SJSA1 (cell line): ENCODE measurements at regions not wholly inside any gene's neighbourhood (a gene's known extent, or its start where the extent isn't known, plus 50 kb on each side); places are given as distances from the start of the nearest gene placed in this dataset.
"Not testable (repeated sequence)": the region's sequence is repeated elsewhere in the genome, so short reads cannot be mapped to it uniquely, and the experiment has no call there.

ENCODE experiments used
- DNase-seq, 2 experiments: peaks; one replicate each; pipeline ENCODE4 v3.0.0-alpha.2; 2015 to 2020; ENCODE audit warnings: low spot score in 2 of 2, low read depth in 1 of 2
- H3K27ac ChIP-seq: fragments of 250-450 bp; sonication (Bioruptor Pico); 2 replicates; pipeline ENCODE4 v1.5.1; 2020; ENCODE audit warnings: mild to moderate bottlenecking, moderate library complexity
- H3K27me3 ChIP-seq: fragments of 250-450 bp; sonication (Bioruptor Pico); replicated peaks from 2 replicates; pipeline ENCODE4 v1.5.1; 2020; ENCODE audit warnings: mild to moderate bottlenecking, moderate library complexity
- H3K36me3 ChIP-seq: fragments of 250-450 bp; sonication (Bioruptor Pico); 2 replicates; pipeline ENCODE4 v1.5.1; 2020; ENCODE audit warnings: mild to moderate bottlenecking
- H3K4me1 ChIP-seq: fragments of 250-450 bp; sonication (Bioruptor Pico); replicated peaks from 2 replicates; pipeline ENCODE4 v1.6.1; 2021; ENCODE audit warnings: mild to moderate bottlenecking
- H3K4me3 ChIP-seq: fragments of 250-450 bp; sonication (Bioruptor Pico); 2 replicates; pipeline ENCODE4 v1.5.1; 2020; ENCODE audit warnings: mild to moderate bottlenecking
- H3K9me3 ChIP-seq: fragments of 250-450 bp; sonication (Bioruptor Pico); replicated peaks from 2 replicates; pipeline ENCODE4 v1.5.1; 2020; ENCODE audit warnings: mild to moderate bottlenecking

DNA sequence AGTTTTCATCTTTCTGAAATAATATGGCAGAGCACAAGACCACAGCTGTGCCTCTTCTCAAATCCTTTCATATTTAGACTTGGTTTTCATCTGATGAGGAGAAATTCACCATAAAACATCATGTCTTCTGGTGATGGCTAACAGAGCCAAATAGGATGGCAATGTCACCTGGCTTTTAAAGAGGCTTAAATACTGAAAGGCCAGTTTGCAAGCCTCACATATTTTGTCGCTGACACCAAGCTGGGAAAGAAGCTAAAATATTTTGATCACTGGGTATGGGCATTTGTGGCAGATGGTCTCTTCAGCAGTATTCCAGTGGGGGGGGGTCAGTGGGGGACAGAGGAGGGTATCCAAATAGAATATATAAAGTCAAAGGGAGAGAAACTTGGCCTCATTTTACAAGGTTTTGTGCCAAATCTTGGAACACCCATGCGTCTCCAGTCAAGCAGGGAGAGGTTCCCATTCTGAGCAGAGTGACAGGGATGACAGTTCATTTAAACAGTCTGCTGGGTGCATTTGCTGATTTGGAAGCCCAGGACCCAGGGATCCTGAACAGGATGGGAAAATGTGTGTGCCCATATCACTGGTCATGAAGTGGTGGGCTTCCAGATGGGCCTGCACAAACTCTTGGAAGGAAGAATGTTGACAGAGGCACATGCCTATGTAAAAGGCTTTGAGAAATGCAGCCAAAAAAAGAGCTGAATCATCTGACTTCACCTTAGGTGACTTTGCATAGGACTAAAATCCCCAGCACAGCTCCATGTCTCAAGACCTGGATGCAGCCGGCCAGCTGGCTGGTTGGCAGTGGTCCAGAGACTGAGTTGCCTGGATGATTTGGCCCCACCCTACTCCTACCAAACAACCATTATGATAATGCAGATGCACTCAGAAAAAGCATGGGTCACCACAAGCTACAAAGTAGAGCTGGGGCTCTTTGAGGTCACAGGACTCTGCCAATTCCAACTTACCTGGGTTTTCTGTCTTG is 484.4 kb upstream of the NR3C2 start:
- H3K9me3 ChIP-seq = no peaks in the 10 kb centered on the region
- no peaks in the 10 kb centered on the region for H3K4me1 ChIP-seq
- no peaks in the 10 kb centered on the region for H3K27me3 ChIP-seq
- no peaks in the 10 kb centered on the region for H3K36me3 ChIP-seq
- no peak for DNase-seq
- no peak overlapping the region for H3K27ac ChIP-seq
- no peak overlapping the region for H3K4me3 ChIP-seq

DNA sequence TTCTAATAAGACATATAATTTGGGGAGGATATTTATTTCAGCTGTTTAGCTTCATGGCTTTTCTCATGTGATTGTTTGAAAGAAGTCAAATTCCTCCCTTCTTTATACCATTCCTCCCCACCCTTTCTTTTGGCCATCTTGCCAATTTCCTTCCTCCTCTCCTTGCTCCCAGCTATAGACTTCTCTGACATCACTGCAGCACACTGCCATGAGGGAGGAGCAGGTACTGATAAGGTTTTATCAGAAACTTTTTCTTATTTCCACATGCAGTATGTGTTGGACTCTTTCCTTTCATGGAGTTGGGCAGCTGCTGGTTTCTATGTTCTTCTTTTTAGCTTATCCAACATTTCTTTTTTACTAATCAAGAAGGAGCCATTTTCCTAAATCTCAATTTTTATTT is 481.7 kb upstream of the NR3C2 start:
- no peaks in the 10 kb centered on the region for H3K27me3 ChIP-seq
- no peak overlapping the region for H3K27ac ChIP-seq
- no peak for DNase-seq

DNA sequence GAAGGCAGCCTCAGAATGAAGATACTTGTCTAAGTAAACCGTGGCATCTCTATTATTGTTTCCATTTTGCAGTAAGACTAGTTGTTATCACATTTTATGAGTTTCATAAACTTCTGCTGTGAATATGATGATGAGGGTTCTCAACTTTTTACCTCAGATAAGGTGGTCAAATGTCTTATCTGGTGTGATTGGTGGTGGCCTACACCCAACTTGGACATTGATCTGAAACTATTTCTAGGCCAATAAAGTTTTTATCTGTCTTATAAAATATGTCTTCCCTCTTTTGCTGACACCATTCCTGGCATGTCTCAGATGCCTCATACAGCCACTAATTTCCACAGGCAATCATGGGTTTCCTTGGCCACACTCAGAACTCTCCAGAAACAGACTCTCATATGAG is 480.3 kb upstream of the NR3C2 start:
- Histone ChIP-seq H3K9me3 (no peaks in the 10 kb centered on the region), H3K4me3 (no peak overlapping the region), H3K27me3 (no peaks in the 10 kb centered on the region), H3K4me1 (no peaks in the 10 kb centered on the region), H3K27ac (no peak overlapping the region), H3K36me3 (no peaks in the 10 kb centered on the region)
- DNase-seq = no peak

More for the DNA sequence above, 481.7 kb upstream of the NR3C2 start:
- H3K4me1 ChIP-seq = no peaks in the 10 kb centered on the region
- H3K4me3 ChIP-seq = no peak overlapping the region
- H3K9me3 ChIP-seq = no peaks in the 10 kb centered on the region
- no peaks in the 10 kb centered on the region for H3K36me3 ChIP-seq

DNA sequence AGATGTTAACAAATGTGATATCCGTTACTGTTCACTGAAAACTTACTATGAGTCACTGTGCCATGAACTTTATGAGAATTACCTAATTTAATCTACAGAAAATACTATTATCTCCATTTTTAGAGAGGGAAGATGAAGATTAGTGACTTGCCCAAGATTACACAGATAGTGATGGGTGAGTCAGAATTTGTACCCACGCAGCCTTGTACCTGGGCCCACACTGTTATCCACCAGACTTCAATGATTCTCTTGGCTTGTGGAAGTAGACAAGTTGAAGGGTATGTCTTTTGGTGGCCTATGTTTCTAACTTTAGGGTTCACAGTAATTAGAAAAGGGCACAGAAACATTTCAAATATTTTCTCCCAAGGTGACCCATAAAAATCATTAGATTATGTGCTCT is 472.5 kb upstream of the NR3C2 start:
- no peaks in the 10 kb centered on the region for H3K9me3 ChIP-seq
- H3K4me3 ChIP-seq = no peak overlapping the region
- DNase-seq = no peak
- no peaks in the 10 kb centered on the region for H3K27me3 ChIP-seq
- no peaks in the 10 kb centered on the region for H3K4me1 ChIP-seq
- H3K36me3 ChIP-seq = no peaks in the 10 kb centered on the region
- no peak overlapping the region for H3K27ac ChIP-seq

DNA sequence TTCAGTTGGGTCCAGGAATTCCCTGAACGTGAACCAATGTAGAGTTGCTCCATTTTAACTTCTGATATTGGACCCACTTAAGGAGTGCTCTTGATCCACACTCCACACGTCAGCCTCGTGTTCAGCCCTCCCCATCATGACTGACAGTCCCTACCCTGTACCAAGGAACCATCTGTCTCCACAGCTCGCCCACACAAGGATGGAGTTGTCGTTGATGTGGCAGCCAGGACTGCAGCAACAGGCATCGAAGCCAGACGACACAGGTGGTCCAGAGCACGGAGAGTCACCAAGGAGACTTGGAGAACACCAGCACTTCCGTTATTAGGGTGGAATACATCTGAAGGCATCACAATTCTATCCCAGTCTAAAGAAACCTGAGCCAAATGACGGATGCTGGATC is 472.1 kb upstream of the NR3C2 start:
- DNase-seq = no peak
- Histone ChIP-seq H3K36me3 (no peaks in the 10 kb centered on the region), H3K4me3 (no peak overlapping the region), H3K4me1 (no peaks in the 10 kb centered on the region), H3K27me3 (no peaks in the 10 kb centered on the region), H3K9me3 (no peaks in the 10 kb centered on the region), H3K27ac (no peak overlapping the region)

DNA sequence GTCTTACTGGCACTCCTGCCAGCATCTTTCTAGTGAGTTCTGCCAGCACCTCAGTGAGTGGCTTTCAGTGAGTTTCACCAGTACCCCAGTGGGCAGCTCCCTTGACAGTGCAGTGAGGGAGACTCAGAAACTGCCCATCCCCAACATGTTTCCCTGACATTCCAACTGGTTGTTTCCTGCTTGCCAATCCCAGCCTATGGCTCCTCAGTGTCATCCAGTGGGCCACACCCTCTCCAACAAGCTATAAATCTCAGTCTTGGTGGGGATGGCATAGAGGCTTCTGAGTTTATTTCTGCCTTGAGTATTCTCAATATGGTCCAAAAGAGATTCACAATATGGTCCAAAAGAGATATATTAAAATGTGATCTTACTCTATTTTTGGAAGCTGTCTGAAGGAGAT is 461.2 kb upstream of the NR3C2 start:
- H3K9me3 ChIP-seq = no peaks in the 10 kb centered on the region
- H3K27me3 ChIP-seq = no peaks in the 10 kb centered on the region

DNA sequence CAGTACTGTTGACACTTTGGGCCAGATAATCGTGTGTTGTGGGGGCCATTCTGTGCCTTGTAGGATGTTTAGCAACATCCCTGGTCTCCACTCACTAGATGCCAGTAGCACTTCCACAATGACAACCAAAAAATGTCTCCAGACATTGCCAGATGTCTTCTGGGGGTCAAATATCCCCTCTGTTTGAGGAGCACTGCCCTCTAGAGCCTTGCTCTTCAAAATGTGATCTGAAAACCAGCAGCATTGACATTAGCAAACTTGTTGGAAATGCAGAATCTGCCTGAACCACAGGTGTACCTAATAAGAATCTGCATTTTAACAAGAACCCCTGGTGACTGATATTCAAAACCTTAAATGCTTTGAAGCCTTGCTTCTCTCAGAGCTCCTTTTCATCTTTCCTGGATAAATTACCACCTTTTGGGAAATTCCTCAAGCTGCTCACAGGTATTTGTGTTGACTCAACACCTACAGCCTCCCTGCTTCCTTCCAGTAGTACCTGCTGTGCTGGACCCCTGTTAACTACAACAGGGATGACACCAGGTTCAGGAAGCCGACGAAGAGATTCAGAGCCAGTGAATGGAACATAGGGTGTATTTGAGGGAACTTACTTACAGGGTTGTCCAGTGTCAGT is 459.0 kb upstream of the NR3C2 start:
- H3K27ac ChIP-seq = no peak overlapping the region
- no peak for DNase-seq
- H3K9me3 ChIP-seq = no peaks in the 10 kb centered on the region
- no peaks in the 10 kb centered on the region for H3K36me3 ChIP-seq
- H3K4me3 ChIP-seq = no peak overlapping the region
- H3K27me3 ChIP-seq = no peaks in the 10 kb centered on the region
- H3K4me1 ChIP-seq = no peaks in the 10 kb centered on the region

More for the DNA sequence above, 461.2 kb upstream of the NR3C2 start:
- no peaks in the 10 kb centered on the region for H3K36me3 ChIP-seq
- no peak overlapping the region for H3K4me3 ChIP-seq
- DNase-seq = no peak
- no peaks in the 10 kb centered on the region for H3K4me1 ChIP-seq
- no peak overlapping the region for H3K27ac ChIP-seq

DNA sequence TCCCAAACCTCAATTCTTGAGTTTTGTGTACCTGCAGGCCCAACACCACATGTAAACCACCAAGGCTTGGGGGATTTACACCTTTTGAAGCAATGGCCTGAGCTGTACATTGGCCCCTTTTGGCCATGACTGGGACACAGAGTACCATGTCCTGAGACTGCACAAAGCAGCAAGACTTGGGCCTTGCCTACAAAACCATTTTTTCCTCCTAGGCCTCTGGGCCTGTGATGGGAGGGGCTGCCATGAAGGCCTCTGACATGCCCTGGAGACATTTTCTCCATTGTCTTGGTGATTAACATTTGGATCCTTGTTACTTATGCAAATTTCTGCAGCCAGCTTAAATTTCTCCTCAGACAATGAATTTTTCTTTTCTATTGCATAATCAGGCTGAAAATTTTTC is 455.9 kb upstream of the NR3C2 start:
- not testable (repeated sequence) for H3K9me3 ChIP-seq, H3K4me3 ChIP-seq, DNase-seq, H3K36me3 ChIP-seq, H3K4me1 ChIP-seq, H3K27ac ChIP-seq, H3K27me3 ChIP-seq

DNA sequence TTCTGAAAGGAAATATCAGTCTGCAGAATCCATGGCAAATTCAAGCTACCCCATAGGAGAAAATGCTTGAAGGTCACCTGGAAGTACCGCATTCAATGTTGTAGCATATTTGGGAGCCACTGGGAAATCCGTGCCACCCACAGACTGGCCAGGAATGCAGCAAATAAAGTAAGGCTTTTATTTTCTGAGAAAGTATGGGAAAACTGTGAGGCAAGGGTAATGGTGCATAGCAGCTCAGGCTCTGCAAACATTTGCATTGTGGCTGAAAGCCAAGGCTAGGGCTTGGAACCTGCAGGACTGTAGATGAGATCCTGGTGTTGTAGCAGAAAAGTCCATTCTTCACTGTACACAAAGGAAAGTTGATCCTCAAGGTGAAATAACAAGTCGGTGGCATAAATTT is 450.9 kb upstream of the NR3C2 start:
- DNase-seq = no peak

DNA sequence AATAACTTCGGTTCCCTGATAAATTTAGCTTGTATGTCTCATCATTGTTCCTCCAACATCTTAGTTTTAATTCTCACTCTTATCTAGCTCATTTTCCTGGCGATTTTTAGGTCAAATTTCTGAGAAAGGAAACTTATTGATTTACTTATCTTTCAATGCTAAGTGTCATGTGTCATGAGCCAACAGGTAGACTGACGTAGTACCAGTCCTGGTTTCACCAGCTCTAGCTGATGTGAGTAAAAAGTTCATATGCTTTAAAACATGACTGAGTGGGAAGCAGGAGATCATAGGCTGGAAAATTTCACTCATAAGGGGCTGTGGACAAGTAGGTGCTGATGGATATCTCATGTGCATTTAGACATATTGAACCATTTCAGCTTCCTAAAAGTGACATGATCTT is 441.7 kb upstream of the NR3C2 start:
- no peak for DNase-seq
- Histone ChIP-seq H3K4me1 (no peaks in the 10 kb centered on the region), H3K4me3 (no peak overlapping the region), H3K36me3 (no peaks in the 10 kb centered on the region), H3K9me3 (no peaks in the 10 kb centered on the region), H3K27ac (no peak overlapping the region), H3K27me3 (no peaks in the 10 kb centered on the region)

More for the DNA sequence above, 450.9 kb upstream of the NR3C2 start:
- H3K4me1 ChIP-seq = no peaks in the 10 kb centered on the region
- H3K27ac ChIP-seq = no peak overlapping the region
- no peaks in the 10 kb centered on the region for H3K36me3 ChIP-seq
- H3K9me3 ChIP-seq = no peaks in the 10 kb centered on the region; the same call in 1 of the 2 replicates
- H3K27me3 ChIP-seq = no peaks in the 10 kb centered on the region
- H3K4me3 ChIP-seq = no peak overlapping the region

DNA sequence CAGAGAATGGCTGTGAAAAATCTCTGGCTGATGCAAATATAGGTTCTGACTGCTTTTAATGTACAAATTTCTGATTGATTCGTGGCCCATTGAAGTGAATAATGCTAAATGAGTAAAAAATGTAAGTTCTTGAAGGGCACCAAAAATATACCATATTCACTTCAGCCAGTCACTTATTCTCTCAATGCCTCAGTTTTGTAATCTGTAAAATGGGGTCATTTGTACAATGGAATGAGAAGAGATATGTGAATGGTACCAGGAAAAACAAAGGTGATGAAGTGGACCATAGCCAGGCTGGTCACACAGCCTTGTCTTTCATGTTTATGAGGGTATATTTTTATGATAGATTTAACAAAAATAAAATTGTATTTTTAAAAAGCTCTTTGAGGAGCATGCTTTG is 441.2 kb upstream of the NR3C2 start:
- DNase-seq = no peak
- Histone ChIP-seq H3K27ac (no peak overlapping the region), H3K4me1 (no peaks in the 10 kb centered on the region), H3K27me3 (no peaks in the 10 kb centered on the region), H3K36me3 (no peaks in the 10 kb centered on the region), H3K4me3 (no peak overlapping the region), H3K9me3 (no peaks in the 10 kb centered on the region)

DNA sequence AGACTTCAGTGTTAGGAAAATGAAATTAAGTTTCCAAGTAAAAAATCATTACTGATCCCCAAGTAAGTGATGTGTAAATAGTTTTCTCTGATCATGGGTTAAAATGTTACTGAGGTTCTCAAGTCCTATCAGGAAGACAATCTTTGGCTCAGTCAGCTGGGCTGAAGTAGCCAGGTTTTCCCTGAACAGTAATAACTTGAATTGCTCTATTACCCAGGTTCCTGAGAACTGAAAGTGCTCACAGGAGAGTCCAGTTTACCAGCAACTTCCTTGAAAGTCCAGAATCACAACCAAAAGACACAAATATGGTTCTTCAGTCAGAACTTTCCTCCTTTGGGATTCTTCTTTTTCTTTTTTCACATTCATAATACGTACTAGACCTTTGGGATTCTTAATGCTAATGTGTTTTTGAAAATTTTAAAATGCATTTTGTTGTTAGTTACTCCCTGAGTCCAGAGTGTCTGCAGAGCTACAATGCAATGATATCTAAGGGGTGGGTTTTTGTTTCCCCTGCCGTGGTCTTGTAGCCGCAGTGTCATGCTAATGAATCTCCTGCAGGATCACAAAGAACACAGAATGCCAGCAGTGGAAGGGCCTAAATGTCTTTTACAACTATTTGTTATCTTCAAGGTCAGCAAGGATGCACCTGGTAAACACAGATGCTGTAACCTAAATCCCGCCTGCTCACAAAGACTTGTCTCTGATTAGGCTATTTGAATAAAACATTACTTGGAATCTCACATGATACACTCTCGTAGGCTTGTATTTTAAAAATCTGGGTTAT is 439.8 kb upstream of the NR3C2 start:
- Histone ChIP-seq H3K9me3 (no peaks in the 10 kb centered on the region), H3K27ac (no peak overlapping the region), H3K4me1 (no peaks in the 10 kb centered on the region), H3K4me3 (no peak overlapping the region), H3K36me3 (no peaks in the 10 kb centered on the region), H3K27me3 (no peaks in the 10 kb centered on the region)
- no peak for DNase-seq

DNA sequence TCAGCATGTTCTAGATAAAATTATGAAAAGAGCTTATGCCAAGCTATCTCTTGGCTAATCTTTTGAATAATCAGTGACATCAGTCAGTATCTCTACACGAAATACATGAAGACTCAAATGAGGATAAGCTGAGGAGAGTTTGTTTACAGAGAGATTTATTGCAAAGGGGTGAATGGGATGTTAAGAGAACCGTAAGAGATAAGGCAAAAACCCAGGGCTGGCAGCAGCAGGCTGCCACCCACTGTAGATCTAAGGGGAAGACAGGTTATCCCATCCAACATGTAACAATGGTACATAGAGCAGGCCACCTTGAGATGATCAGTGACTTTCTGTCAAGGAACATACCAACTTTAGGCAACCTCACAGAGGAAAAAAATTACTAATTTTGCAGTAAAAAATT is 432.1 kb upstream of the NR3C2 start:
- Histone ChIP-seq H3K4me1 (no peaks in the 10 kb centered on the region), H3K9me3 (no peaks in the 10 kb centered on the region), H3K27ac (no peak overlapping the region), H3K27me3 (no peaks in the 10 kb centered on the region), H3K36me3 (no peaks in the 10 kb centered on the region), H3K4me3 (no peak overlapping the region)
- DNase-seq = no peak

DNA sequence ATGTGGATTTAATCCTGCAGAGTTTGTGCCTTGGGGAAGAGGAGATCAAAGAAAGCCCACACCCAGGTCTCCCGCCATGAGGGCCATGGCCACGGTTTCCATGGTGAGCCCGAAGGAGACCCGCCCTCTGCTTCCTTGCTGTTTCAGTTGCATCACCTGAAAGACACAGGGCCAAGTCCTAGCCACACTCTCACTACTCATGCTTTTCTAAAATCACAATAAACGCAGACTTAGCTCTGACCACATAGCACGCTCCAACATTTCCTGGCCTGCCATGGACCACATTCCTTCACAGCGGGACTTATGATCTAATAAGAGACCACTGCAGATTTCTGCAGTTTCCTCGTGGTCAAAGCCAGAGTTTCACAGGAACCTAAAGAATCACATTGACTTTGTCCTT is 426.0 kb upstream of the NR3C2 start:
- Histone ChIP-seq H3K36me3 (no peaks in the 10 kb centered on the region), H3K9me3 (no peaks in the 10 kb centered on the region), H3K27ac (no peak overlapping the region), H3K4me1 (no peaks in the 10 kb centered on the region), H3K4me3 (no peak overlapping the region), H3K27me3 (no peaks in the 10 kb centered on the region)
- DNase-seq = no peak
